ENCODE measurements at regions not wholly inside any gene's neighbourhood (a gene's known extent, or its start where the extent isn't known, plus 50 kb on each side); places are given as distances from the start of the nearest gene placed in this dataset.
"Not testable (repeated sequence)": the region's sequence is repeated elsewhere in the genome, so short reads cannot be mapped to it uniquely, and the experiment has no call there.

GRCh38 chr4:115537387-115537786, 424.0 kb upstream of the NDST4 start:
- intact Hi-C loops (cut with DNase I), result loop anchor here (10.0 kb wide), 1 partner anchor 443 kb away; no protein-coding TSS in a partner anchor
- Histone ChIP-seq H3K9me3 (no peaks in the 10 kb centered on the region), H3K36me3 (no peaks in the 10 kb centered on the region), H3K4me1 (no peaks in the 10 kb centered on the region), H3K27me3 (no peaks in the 10 kb centered on the region), H3K27ac (no peak overlapping the region), H3K4me3 (replicated peaks in 1 of 3) (no peak overlapping the region)
- TF ChIP-seq POLR2A (IDR thresholded peaks at IDR 0.05) (no peak), CTCF (IDR thresholded peaks at IDR 0.05) (peak in 3 of 6 experiments; percentile 32 to 41 (median 38))
- 71 to 76% methylated on average over 2 of the region's 2 CpGs for WGBS, 2 donors
- no peak for DNase-seq

DNA sequence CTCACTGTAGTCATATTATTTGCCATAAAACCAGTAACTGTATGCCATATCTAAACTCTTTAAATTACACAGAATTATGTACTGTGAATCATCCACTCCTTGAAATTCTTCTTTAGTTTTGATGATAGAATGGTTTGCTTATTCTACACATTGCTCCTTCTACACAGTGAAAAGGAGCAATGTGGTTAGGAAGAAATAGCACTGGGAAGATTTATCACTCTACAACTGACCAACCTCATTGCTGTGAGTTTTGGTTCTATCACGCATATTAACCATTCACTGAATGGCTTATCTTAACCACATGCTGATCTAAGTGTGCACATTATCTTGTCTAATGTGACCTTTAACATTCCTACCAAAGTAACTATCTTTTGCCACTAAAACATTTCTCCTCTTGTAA, 415.7 kb upstream of the NDST4 start:
- Histone ChIP-seq H3K27me3 (no peaks in the 10 kb centered on the region), H3K27ac (no peak overlapping the region), H3K9me3 (no peaks in the 10 kb centered on the region), H3K36me3 (no peaks in the 10 kb centered on the region), H3K4me1 (no peaks in the 10 kb centered on the region), H3K4me3 (replicated peaks in 1 of 3) (no peak overlapping the region)
- intact Hi-C loops (cut with DNase I), result no loop called here
- WGBS, 2 donors, result 44 to 94% methylated on average over 1 of the region's 1 CpG
- TF ChIP-seq CTCF (IDR thresholded peaks at IDR 0.05) (no peak), POLR2A (IDR thresholded peaks at IDR 0.05) (no peak)
- DNase-seq, result no peak

GRCh38 chr4:115519476-115519875, 406.1 kb upstream of the NDST4 start:
- H3K27me3 ChIP-seq; H3K4me1 ChIP-seq; H3K9me3 ChIP-seq; DNase-seq; intact Hi-C loops (cut with DNase I); H3K36me3 ChIP-seq; H3K4me3 ChIP-seq (replicated peaks in 1 of 3); H3K27ac ChIP-seq: not testable (repeated sequence)
- WGBS, 2 donors, result 80 to 86% methylated on average over 3 of the region's 3 CpGs

- Histone ChIP-seq H3K27me3 (no peaks in the 10 kb centered on the region), H3K4me1 (no peaks in the 10 kb centered on the region), H3K9me3 (no peaks in the 10 kb centered on the region), H3K27ac (no peak overlapping the region), H3K36me3 (no peaks in the 10 kb centered on the region), H3K4me3 (replicated peaks in 1 of 3) (no peak overlapping the region)
- DNase-seq, result no peak
- TF ChIP-seq CTCF (IDR thresholded peaks at IDR 0.05), result no peak
- TF ChIP-seq POLR2A (IDR thresholded peaks at IDR 0.05), result no peak
- intact Hi-C loops (cut with DNase I), result no loop called here
- WGBS, 2 donors, result 20 to 44% methylated on average over 2 of the region's 2 CpGs
Observed at GRCh38 chr4:115515772-115516171, 402.4 kb upstream of the NDST4 start.

GRCh38 chr4:115515366-115515765, 401.9 kb upstream of the NDST4 start:
- Histone ChIP-seq H3K9me3 (no peaks in the 10 kb centered on the region), H3K27me3 (no peaks in the 10 kb centered on the region), H3K4me1 (no peaks in the 10 kb centered on the region), H3K4me3 (replicated peaks in 1 of 3) (no peak overlapping the region), H3K27ac (no peak overlapping the region), H3K36me3 (no peaks in the 10 kb centered on the region)
- intact Hi-C loops (cut with DNase I), result no loop called here
- TF ChIP-seq POLR2A (IDR thresholded peaks at IDR 0.05) (no peak), CTCF (IDR thresholded peaks at IDR 0.05) (no peak)
- 90 to 100% methylated on average over 2 of the region's 2 CpGs for WGBS, 2 donors
- no peak for DNase-seq

DNA sequence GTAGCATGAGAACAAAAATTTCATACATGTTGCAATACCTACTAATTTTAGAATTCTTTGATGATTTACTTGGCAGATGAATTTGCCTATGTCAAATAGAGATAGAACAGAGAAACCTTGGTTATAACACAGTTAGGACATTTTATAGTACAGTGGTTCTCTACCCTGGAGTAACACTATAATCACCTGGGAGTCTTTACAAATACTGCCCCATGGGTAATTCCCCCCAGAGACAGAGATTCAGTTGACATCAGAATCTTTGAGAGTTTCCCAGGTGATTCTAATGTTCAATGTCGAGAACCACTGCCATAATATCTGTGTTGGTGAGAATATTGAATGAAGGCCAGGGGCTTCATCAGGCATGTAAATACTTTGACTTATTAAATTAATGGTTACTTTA, 401.3 kb upstream of the NDST4 start:
- Histone ChIP-seq H3K36me3 (no peaks in the 10 kb centered on the region), H3K27me3 (no peaks in the 10 kb centered on the region), H3K27ac (no peak overlapping the region), H3K4me1 (no peaks in the 10 kb centered on the region), H3K4me3 (replicated peaks in 1 of 3) (no peak overlapping the region), H3K9me3 (no peaks in the 10 kb centered on the region)
- DNase-seq, result no peak
- no peak for TF ChIP-seq CTCF (IDR thresholded peaks at IDR 0.05)
- TF ChIP-seq POLR2A (IDR thresholded peaks at IDR 0.05), result no peak
- 84 to 96% methylated on average over 1 of the region's 1 CpG for WGBS, 2 donors
- intact Hi-C loops (cut with DNase I), result no loop called here
